ENCODE measurements at regions not wholly inside any gene's neighbourhood (a gene's known extent, or its start where the extent isn't known, plus 50 kb on each side); places are given as distances from the start of the nearest gene placed in this dataset.
"Not testable (repeated sequence)": the region's sequence is repeated elsewhere in the genome, so short reads cannot be mapped to it uniquely, and the experiment has no call there.

GRCh38 chr9:13037808-13038207 lies 241.7 kb downstream of the MPDZ start:
- H3K27ac ChIP-seq, H3K4me3 ChIP-seq: not testable (repeated sequence)

- no peak overlapping the region for H3K27ac ChIP-seq
- H3K4me3 ChIP-seq, result no peak overlapping the region
These were observed 231.5 kb downstream of the MPDZ start for GRCh38 chr9:13047827-13048587.

GRCh38 chr9:13049223-13049622 lies 230.3 kb downstream of the MPDZ start:
- Histone ChIP-seq H3K4me3 (no peak overlapping the region), H3K27ac (no peak overlapping the region)

GRCh38 chr9:13053504-13053903 lies 226.0 kb downstream of the MPDZ start:
- Histone ChIP-seq H3K27ac (no peak overlapping the region), H3K4me3 (no peak overlapping the region)

GRCh38 chr9:13054389-13054788 lies 225.1 kb downstream of the MPDZ start:
- no peak overlapping the region for H3K4me3 ChIP-seq
- H3K27ac ChIP-seq, result no peak overlapping the region
